WI38 (cell line): ENCODE measurements at regions not wholly inside any gene's neighbourhood (a gene's known extent, or its start where the extent isn't known, plus 50 kb on each side); places are given as distances from the start of the nearest gene placed in this dataset.

Experiments
- H3K4me3 ChIP-seq: 2 replicates; pipeline ENCODE4 v1.5.1; 2011; ENCODE audit warnings: low read depth, mild to moderate bottlenecking, control low read depth, low read length
- TF ChIP-seq, protein P1 (sequence below): IDR thresholded peaks from 2 replicates; pipeline ENCODE4 v1.5.1; 2012; ENCODE audit warnings: low read depth, mild to moderate bottlenecking, control low read depth, low read length

- H3K4me3 ChIP-seq, result no peak overlapping the region
- TF ChIP-seq, protein P1, sequence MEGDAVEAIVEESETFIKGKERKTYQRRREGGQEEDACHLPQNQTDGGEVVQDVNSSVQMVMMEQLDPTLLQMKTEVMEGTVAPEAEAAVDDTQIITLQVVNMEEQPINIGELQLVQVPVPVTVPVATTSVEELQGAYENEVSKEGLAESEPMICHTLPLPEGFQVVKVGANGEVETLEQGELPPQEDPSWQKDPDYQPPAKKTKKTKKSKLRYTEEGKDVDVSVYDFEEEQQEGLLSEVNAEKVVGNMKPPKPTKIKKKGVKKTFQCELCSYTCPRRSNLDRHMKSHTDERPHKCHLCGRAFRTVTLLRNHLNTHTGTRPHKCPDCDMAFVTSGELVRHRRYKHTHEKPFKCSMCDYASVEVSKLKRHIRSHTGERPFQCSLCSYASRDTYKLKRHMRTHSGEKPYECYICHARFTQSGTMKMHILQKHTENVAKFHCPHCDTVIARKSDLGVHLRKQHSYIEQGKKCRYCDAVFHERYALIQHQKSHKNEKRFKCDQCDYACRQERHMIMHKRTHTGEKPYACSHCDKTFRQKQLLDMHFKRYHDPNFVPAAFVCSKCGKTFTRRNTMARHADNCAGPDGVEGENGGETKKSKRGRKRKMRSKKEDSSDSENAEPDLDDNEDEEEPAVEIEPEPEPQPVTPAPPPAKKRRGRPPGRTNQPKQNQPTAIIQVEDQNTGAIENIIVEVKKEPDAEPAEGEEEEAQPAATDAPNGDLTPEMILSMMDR, result no peak
Observed at GRCh38 chr1:82319546-82319945, 518.8 kb downstream of the ADGRL2 start.

DNA sequence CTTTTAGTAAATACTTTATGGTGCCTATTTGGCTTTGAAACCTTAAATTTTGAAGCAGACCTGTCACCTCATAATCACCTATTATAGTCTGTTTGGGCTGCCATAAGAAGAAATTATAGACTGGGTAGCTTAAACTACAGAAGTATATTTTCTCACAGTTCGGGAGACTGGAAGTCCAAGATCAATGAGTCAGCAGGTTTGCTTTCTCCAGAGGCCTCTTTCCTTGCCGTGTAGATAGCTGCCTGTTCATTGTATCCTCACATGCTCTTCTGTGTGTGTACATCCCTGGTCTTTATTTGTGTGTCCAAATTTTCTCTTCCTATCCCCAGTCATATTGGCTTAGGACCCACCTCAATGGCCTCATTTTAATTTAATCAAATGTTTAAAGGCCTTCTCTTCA, 518.2 kb downstream of the ADGRL2 start:
- TF ChIP-seq, protein P1, result no peak
- no peak overlapping the region for H3K4me3 ChIP-seq

DNA sequence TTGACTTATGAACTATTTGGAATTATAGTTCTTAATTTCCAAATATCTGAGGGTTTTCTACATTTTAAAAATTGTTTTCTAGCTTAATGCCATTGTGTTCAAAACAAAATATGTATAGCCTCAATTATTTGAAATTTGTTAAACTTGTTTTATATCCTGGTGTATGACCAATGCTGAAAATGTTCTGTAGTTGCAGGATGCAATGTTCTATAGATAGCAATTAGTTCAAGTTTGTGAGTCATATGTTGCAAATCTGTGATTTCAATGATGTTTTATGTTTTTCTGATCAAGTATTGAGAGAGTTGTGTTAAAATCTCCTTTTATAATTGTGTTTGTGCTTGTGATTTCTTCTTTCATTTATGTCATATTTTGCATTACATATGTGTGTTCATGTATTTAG, 517.5 kb downstream of the ADGRL2 start:
- no peak overlapping the region for H3K4me3 ChIP-seq
- TF ChIP-seq, protein P1, result no peak

DNA sequence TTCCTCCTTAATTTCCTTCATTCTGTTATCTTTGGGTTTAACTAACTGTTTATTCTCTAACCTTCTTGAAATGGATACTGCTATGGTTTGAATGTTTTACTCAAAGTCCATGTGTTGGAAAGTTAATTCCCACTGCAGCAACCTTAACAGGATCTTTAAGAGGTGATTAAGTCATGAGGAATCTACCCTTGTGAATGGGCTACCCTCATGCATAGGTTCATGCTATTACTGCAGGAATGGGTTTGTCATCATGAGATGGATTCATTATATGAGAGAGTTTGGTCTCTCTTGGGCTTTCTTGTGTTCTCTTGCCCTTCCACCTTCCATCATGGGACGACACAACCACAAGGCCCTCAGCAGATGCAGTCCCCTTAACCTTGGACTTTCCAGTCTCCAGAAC, 516.9 kb downstream of the ADGRL2 start:
- TF ChIP-seq, protein P1, result no peak
- H3K4me3 ChIP-seq, result no peak overlapping the region

GRCh38 chr1:82299656-82300055, 498.9 kb downstream of the ADGRL2 start:
- TF ChIP-seq, protein P1, result no peak
- H3K4me3 ChIP-seq, result no peak overlapping the region

DNA sequence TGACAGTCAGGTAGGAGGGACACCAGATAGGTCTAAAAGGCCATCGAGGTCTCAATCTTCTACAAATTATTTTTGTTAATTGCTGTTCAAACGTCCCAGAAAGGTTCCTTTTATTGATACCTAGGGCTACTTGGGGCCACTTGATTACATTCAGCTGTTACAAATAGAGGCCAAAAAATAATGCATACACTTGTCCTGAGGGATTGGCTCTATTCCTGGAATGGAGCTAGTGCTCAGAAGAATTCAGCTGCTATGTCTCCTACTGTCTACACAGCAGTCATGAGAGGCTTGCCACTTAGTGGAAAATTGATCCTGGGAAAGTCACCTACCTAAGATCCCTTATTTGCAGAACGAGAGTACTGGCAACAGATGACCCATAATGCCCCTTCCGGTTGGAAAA, 498.3 kb downstream of the ADGRL2 start:
- no peak overlapping the region for H3K4me3 ChIP-seq
- TF ChIP-seq, protein P1, result no peak

DNA sequence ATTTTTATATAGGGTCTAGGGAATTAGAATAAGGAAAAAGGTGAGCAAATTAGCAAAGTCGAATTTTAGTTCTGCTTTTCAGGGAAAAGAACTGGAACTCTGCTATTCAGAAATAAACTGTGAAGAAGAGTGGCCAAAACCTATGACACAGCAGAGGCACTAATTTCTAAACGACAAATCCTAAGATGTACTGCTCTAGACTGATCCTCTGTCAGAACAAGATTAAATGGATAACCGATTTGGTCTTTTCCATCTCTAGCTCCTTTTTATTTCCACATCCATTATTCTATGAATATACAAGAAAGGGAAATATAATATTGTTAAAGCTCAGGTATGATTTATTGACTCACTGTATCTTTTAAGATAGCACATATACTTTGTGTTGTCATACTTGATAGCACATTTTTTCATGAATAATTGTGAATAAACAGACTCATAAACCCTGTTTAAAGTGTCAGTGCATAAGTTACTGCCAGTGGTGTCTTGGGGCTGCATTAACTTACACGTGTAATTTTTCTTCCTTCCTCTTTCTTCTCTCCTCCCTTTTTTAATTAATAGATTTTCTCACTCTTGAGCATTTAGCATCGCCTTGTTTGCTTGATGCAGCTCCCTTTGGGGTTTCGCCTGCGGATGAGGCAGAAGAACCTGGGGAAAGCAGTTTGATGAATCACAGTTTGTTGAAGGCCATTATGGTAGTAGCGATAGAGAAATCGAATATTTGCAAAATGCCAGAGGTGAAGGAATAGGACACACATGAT, 496.6 kb downstream of the ADGRL2 start:
- TF ChIP-seq, protein P1, result no peak
- no peak overlapping the region for H3K4me3 ChIP-seq
